Activated CD8-positive, alpha-beta memory T cell treated with anti-CD3 and anti-CD28 coated beads, Interleukin-2, amount 50 U/mL, for 48 hours (primary cell): ENCODE measurements at regions not wholly inside any gene's neighbourhood (a gene's known extent, or its start where the extent isn't known, plus 50 kb on each side); places are given as distances from the start of the nearest gene placed in this dataset.
"Not testable (repeated sequence)": the region's sequence is repeated elsewhere in the genome, so short reads cannot be mapped to it uniquely, and the experiment has no call there.

Source experiments
- DNase-seq: peaks from one replicate; pipeline ENCODE4 v3.0.0-alpha.2; 2020

- DNase-seq = no peak
These were observed 966.6 kb upstream of the SLIT2 start for GRCh38 chr4:19285146-19285545.

GRCh38 chr4:19278665-19279064 is 973.0 kb upstream of the SLIT2 start:
- DNase-seq = no peak

GRCh38 chr4:19266566-19266965 is 985.1 kb upstream of the SLIT2 start:
- DNase-seq = no peak

GRCh38 chr4:19262467-19262866 is 989.2 kb upstream of the SLIT2 start:
- no peak for DNase-seq

DNA sequence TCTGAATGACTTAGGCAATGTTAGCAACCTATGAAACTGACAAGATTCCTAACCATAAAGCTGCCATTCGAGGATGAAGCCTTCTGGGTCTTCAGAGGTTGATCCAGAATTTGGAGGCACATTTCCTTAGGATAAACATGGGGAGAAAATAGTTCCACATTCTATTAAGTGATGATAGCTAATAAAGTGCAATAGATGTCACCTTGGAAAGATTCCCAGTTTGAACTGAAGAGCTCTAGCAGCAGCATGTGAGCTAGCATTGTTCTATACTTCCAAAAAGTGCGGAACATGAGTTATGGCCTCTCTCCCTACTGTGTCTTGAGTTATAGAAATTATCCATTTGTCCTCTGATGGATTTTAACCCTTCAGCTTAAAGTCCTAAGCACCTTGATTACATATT is 991.4 kb upstream of the SLIT2 start:
- DNase-seq = no peak

GRCh38 chr4:19259920-19260319 is 991.8 kb upstream of the SLIT2 start:
- DNase-seq = no peak

DNA sequence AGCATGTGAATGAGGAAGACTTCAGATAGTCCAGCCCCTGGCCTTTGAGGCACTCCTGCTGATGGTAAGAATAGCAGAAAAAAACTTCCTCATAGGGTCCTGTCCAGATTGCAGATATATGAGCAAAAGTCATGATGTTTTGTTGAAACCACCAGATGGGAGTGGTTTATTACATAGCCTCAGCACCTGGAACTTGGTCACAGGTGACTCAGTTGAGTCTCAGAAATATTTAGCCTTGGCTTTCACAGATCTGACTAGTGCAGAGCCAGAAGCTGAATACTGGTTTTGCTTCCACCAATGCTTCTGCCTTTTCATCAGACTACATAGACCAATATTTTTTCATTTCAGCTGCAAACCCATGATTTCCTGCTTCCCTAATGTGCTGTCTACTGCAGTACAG is 994.9 kb upstream of the SLIT2 start:
- no peak for DNase-seq

DNA sequence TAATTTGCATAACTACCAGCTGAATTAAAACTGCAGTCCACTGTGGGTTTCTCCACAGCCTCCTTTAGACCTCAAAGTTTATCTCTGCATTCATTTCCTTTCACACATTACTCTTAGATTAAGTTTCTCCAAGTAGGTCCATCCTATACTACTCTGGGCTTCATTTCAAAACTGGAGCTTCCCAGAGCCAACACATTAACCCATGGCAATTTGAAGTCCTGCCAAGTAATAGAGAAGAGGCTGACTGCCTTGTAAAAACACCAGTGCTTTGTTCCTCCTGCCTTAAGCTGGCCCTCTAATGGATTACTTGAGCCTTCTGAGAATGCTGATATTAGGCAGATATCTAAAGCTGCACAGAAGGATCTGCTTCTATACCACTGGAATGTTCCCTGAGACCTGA is 997.2 kb upstream of the SLIT2 start:
- no peak for DNase-seq

GRCh38 chr4:19248023-19248422 is 1003.7 kb upstream of the SLIT2 start:
- DNase-seq = no peak

GRCh38 chr4:19241895-19242294 is 1009.8 kb upstream of the SLIT2 start:
- no peak for DNase-seq

DNA sequence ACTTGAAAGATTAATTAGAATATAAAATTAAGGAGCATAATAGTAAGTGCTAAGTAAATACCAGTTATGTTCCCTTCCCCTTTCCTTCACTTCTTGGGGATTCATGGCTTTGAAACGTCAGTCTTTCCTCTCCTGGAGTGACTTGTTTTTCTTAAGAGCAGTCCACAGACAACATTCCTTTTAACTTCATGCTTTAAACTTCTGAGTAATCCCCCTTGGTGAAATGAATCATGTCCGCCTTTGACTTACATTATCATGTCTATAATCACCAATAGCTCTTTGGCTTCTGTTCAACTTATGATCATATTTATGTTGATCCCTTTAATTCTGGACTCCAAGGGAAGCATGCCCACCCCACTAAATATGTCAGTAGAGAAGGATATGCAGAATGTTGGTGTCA is 1012.1 kb upstream of the SLIT2 start:
- no peak for DNase-seq

DNA sequence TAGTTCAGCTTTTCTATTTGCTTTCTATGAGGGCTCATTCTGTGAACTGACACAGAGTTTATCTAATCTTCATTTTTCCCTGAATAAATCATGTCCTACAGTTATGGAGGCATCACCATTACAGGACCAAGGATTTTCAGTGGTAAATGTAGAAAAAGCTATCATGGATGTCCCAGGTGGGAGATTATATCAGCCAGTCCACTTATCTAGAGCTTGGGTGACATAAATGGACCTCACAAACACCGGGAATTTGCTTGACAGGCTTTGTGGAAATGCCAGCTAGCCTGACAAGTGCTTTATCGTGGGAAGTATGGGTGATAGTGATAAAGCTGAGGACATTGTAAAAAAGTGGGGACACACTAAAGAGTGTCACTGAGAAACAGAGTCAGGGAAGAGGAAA is 1015.2 kb upstream of the SLIT2 start:
- no peak for DNase-seq

- DNase-seq = no peak
These were observed 1020.7 kb upstream of the SLIT2 start for GRCh38 chr4:19230906-19231545.

DNA sequence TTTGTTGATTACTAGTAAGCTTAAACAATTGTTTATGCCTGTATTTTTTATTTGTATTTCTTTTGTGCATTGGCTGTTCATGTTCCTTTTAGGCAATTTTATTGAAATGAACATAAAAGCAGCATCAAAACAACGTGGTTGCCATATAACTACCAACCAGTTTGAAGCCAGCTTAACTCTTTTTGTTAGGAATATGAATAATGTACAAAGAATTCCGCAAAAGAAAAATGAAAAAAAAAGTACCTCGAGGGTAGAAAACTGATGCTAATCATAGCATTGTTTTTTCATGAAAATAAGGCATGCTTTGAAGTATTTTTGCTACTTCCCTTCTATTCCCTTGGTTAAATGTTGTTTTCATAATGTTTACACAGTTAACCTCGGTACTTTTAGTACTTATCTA is 1024.0 kb upstream of the SLIT2 start:
- no peak for DNase-seq

DNA sequence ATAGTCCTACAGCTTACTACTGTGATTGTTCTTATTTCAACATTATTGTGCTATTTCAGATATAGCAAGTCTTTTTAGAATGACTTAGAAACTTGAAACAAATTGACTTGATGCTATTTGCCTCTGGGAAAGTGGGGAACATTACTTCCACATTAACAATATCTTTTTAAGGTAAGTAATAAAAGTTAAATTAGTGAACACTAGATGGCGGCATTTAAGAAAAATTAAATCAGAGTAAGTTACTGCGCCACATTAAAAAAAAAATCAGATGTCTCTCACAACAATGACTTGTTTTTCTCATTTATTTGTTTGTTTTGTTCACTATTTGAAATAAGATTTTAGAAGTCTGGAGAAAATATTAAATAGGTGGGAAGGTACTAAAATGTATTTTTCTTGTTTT is 1026.9 kb upstream of the SLIT2 start:
- no peak for DNase-seq

DNA sequence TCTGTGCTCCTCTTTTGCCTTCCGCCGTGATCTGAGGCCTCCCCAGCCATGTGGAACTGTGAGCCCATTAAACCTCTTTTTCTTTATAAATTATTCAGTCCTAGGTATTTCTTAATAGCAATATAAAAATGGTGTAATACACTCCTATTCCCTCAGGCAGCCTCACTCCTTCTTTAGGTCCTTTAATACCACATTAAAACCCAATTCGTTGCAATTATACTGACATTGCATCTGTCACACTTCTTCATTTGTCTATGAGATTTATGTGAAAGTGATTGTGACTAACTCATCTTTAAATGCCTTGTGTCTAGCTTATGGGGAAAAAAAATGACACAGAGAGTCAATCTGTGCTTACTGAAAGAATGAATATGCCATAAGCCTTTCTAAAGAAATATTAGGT is 1035.2 kb upstream of the SLIT2 start:
- DNase-seq = no peak

DNA sequence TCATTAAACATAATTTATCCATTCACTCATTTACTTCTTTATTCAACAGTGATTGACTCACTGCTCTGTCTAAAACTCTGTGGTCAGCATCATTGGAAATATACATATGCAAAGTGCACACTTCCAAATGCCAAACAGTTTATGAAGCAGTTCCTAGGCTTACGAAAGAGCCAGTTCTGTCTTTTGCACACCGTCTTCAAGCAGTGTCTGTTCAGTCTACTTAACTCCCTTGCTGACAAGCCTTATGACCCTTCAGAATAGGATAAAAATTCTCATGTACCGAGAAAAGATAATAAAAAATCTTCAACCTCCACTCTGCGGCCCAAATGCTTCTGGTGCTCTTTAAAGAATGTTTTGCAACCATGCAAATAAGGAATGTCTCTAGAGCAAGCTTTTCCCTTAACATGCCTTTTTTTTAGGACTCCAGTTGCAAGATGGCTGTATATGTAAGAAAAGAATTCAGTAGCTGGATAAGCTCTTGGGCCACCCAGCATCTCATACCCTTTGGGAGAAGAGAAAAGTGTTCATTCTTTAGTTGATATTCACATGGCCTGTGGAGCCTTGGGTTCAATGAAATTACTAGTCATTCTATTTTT is 1037.0 kb upstream of the SLIT2 start:
- DNase-seq = no peak

DNA sequence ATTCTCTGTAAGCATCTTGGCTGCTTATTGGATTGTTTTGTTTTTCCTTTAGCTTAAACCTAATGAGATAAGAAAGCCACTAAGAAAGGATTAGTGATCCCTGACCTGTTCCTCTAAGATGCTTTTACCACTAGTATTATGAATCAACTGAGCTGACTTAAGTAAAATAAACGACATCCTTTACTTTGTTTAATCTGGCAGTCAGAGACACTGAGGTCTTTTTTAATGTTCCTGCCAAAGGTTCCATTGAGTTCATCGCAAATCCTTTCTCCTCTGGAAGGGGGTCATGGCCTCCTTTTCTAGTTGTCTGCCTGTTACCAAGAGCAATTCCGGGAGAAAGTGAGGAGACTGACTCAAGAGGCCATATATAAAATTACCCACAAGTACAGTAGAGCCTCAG is 1038.3 kb upstream of the SLIT2 start:
- DNase-seq = no peak

- DNase-seq = no peak
These were observed 1045.9 kb upstream of the SLIT2 start for GRCh38 chr4:19205853-19206252.

DNA sequence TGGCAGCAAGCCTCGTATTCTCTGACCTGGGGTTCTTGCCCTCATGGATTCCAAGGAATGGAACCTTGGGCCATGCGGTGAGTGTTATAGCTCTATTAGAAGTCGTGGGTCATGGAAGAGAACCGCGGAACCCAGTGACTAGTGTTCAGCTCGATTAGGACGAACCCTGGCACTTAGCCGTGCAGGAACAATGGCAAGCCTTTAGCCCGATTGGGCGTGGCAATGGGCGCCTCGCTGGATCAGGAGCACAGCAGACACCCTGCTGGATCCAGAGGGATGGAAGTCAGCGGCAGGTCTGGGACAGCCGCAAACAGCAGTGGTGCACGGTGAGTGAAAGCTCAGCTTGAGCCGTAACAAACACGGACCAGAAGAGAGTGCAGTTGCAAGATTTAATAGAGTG is 1053.9 kb upstream of the SLIT2 start:
- DNase-seq = not testable (repeated sequence)

- DNase-seq = no peak
These were observed 1056.0 kb upstream of the SLIT2 start for GRCh38 chr4:19195696-19196095.

DNA sequence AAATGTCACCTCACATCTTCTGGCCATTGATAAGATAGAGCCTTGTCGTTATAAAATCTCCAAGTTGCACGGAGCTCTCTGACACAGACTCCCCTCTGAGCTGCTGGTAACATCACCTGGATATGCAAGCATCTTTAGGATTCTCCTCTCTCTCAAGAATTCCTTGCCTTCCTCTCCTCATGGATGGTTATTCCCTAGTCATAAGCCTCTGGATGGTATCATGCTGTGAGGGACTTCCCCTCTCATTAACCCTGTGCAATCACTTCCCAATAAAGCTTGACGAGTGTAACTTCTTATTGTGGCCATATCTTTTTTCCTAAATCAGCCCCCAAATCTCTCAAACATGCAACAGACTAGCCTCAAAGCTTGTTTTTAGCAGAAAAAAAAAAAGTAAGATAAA is 1057.0 kb upstream of the SLIT2 start:
- DNase-seq = no peak

DNA sequence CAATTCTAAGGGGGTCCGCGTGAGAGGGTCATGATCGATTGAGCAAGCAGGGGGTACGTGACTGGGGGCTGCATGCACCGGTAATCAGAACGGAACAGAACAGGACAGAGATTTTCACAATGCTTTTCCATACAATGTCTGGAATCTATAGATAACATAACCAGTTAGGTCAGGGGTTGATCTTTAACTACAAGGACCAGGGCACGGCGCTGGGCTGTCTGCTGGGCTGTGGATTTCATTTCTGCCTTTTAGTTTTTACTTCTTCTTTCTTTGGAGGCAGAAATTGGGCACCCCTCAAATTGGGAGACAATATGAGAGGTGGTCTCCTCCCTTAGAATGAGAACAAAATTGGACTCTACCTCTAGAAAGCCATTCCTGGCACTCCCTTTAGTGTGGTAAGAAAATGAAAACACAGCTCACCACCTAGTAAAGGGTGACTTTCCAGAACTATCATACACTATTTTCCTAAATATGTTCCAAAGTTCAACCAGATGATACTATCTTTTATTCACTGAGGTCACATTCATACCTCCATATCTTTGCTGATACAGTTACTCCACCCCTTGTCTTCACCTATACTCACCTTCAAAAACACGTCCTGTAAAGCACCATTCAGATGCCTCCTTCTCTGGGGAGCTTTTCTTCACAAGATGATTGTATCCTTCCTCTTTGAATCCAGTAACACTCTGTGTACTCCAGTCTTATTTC is 1058.3 kb upstream of the SLIT2 start:
- DNase-seq = no peak

DNA sequence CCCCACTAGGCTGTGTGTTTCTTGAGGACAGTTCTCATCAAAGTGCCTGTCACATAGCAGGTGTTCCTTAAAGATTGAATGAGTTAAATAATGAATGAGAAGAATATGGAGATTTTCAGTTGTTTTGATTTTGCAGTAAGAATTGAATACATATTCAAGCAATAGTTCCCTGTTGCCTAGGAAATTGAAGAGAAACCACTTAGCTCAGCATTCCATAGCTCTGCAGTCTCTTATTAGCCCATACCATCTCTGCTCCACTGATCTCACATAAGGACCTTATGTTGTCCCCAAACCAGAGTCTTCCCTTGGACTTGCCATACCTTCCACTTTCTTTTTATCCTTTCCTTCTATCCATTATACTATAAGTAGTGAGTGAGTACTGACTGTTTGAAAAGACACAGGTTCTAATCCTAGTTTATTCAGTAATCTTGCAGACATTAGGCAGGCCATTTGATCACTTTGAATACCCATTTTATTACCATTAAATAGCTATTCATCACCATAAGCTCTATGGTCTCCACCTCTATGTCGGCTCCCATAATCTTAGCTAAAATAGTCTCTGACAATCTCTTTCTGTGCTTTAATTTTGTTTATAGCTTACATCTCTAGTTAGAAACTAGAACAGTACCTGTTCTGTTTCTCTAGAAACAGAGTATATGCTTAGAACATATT is 1059.6 kb upstream of the SLIT2 start:
- DNase-seq = no peak
